WERI-Rb-1 (cell line): ENCODE measurements at regions not wholly inside any gene's neighbourhood (a gene's known extent, or its start where the extent isn't known, plus 50 kb on each side); places are given as distances from the start of the nearest gene placed in this dataset.
A peak's percentile ranks its signal among the peaks of the same experiment; 100 is the strongest.

Experiments
- DNase-seq: peaks from one replicate; pipeline ENCODE4 v3.0.0-alpha.2; 2020
- H3K27ac ChIP-seq: fragments of 250-450 bp; sonication (Bioruptor Pico); 2 replicates; pipeline ENCODE4 v1.5.1; 2020; ENCODE audit warnings: mild to moderate bottlenecking, moderate library complexity
- H3K27me3 ChIP-seq: fragments of 250-450 bp; sonication (Bioruptor Pico); 2 replicates; pipeline ENCODE4 v1.5.1; 2021; ENCODE audit warnings: mild to moderate bottlenecking, low read depth, moderate library complexity; ENCODE audit not compliant: insufficient read depth, severe bottlenecking
- H3K36me3 ChIP-seq: fragments of 250-450 bp; sonication (Bioruptor Pico); 2 replicates; pipeline ENCODE4 v1.5.1; 2020; ENCODE audit warnings: mild to moderate bottlenecking, moderate library complexity
- H3K4me3 ChIP-seq: 2 replicates; pipeline ENCODE4 v1.5.1; 2011; ENCODE audit warnings: low read depth, mild to moderate bottlenecking, control low read depth, low read length
- H3K9me3 ChIP-seq: fragments of 250-450 bp; sonication (Bioruptor Pico); 2 replicates; pipeline ENCODE4 v1.5.1; 2021; ENCODE audit warnings: mild to moderate bottlenecking, moderate library complexity; ENCODE audit not compliant: severe bottlenecking
- TF ChIP-seq, protein P1 (sequence below): IDR thresholded peaks from 2 replicates; pipeline ENCODE4 v1.5.1; 2011; ENCODE audit warnings: low read depth, mild to moderate bottlenecking, control low read depth, inconsistent platforms, low read length

DNA sequence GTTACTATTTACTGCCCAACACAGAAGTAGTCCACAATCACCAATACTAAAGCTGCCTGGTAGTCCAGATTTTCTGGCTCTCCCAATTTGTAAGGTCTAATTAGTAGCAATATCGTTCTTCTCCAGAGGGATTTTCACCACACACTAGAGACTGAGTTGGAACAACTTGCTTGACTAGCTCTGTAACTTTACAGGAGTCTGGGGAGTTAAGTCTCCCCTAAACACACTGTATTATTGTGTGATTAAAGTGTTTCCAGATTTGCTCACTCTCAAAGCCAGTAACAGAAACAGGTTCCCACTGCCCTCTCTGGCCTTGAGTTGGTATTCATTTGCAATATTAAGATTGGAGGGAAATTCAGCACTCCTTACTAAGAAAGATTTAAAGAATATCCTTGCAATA, 1175.7 kb downstream of the SORCS1 start:
- TF ChIP-seq, protein P1, sequence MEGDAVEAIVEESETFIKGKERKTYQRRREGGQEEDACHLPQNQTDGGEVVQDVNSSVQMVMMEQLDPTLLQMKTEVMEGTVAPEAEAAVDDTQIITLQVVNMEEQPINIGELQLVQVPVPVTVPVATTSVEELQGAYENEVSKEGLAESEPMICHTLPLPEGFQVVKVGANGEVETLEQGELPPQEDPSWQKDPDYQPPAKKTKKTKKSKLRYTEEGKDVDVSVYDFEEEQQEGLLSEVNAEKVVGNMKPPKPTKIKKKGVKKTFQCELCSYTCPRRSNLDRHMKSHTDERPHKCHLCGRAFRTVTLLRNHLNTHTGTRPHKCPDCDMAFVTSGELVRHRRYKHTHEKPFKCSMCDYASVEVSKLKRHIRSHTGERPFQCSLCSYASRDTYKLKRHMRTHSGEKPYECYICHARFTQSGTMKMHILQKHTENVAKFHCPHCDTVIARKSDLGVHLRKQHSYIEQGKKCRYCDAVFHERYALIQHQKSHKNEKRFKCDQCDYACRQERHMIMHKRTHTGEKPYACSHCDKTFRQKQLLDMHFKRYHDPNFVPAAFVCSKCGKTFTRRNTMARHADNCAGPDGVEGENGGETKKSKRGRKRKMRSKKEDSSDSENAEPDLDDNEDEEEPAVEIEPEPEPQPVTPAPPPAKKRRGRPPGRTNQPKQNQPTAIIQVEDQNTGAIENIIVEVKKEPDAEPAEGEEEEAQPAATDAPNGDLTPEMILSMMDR = no peak
- no peaks in the 10 kb centered on the region for H3K36me3 ChIP-seq
- H3K4me3 ChIP-seq = no peak overlapping the region
- no peak overlapping the region for H3K27ac ChIP-seq
- H3K27me3 ChIP-seq = no peaks in the 10 kb centered on the region
- H3K9me3 ChIP-seq = no peaks in the 10 kb centered on the region
- no peak for DNase-seq

DNA sequence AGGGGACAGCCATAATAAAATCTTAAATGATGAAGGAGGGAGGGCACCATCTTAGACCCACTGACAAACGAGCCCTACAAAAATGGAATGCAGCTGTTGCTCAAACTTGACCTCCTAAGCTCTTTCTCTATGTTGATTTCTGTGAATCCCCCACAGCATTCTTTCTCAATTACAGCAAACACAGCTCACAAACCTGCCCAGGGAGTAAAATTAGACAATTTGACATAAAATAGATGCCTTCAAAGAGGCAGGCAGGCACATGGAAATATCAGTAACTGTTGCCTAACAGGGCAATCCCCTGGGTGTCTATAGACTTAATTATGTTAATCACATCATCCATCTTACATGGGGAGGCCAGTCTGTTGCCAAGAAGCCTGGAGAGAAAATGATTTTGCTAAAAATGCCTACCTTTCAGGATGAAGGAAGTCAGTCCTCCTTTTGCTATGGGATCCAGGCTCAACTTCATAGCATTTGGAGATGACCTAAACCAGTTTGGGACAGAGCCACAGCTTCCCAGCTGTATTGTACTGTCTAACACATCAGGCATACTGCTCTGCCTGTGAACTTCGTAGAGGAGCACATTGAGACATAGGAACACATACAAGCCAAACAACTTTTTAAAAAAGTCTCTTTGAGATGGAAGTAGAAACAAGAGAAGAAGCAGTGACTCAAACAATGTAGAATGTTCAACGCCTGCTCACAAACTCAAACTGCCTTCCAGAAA, 1177.4 kb downstream of the SORCS1 start:
- H3K9me3 ChIP-seq = no peaks in the 10 kb centered on the region
- no peaks in the 10 kb centered on the region for H3K36me3 ChIP-seq
- no peak overlapping the region for H3K4me3 ChIP-seq
- DNase-seq = no peak
- no peak overlapping the region for H3K27ac ChIP-seq
- TF ChIP-seq, protein P1 = no peak
- H3K27me3 ChIP-seq = no peaks in the 10 kb centered on the region

DNA sequence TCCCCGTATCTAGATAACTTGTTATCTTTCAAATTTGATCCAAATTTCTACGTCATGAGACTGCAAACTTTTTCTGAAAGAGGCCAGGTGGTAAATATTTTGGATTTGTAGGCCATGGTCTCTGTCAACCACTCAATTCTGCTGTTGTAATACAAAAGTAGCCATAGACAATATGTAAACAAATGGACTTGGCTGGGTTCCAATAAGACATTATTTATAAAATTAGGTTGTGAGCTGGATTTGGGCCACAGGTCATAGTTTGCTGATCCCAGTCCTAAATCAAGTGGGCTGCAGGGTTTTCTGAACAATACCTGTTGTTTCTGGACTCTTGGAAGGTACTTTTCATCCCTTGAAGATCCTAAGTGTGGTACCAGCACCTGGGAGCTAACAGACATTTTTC, 1178.0 kb downstream of the SORCS1 start:
- H3K9me3 ChIP-seq = no peaks in the 10 kb centered on the region
- H3K36me3 ChIP-seq = no peaks in the 10 kb centered on the region

DNA sequence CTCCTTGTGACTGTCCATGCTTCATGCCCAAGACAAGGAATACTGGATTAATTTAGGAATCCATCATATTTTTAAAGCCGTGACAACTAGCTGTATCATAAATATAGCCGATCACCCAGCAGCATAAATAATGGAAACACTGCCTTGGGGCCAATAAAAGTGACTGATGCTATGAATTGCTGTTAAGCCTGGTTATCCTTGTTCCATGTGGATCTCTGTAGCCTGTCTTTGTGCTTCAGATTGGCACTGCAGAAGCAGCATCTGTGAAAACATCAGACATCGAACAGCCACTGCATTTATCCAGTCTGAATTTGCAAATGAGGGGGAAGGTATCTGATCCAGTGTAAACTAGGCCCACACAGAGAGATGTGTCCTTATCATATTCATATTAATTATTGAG, 1181.8 kb downstream of the SORCS1 start:
- H3K4me3 ChIP-seq = no peak overlapping the region
- no peaks in the 10 kb centered on the region for H3K36me3 ChIP-seq
- DNase-seq = no peak
- TF ChIP-seq, protein P1 = no peak
- H3K27ac ChIP-seq = no peak overlapping the region
- H3K27me3 ChIP-seq = no peaks in the 10 kb centered on the region
- no peaks in the 10 kb centered on the region for H3K9me3 ChIP-seq

More for the DNA sequence above, 1178.0 kb downstream of the SORCS1 start:
- TF ChIP-seq, protein P1 = no peak
- no peaks in the 10 kb centered on the region for H3K27me3 ChIP-seq
- H3K27ac ChIP-seq = no peak overlapping the region
- no peak for DNase-seq
- no peak overlapping the region for H3K4me3 ChIP-seq

DNA sequence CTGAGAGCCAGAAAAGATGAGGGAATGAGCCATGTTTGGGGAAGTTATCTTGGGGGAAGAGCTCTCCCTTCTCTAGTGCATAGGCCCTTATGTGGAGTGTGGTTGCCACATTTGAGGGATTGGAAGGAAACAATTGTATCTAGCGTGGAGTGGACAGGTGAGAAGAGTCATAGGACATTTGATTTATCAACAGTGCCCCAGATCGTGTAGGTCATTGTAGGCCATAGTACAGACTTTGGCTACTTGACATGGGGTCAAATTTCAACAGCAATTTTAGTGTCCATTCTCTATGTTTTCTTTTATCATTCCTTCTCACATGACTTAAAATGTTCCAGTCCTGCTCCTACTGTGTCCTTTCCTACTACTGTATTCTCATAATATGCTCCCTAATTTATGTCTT, 1182.8 kb downstream of the SORCS1 start:
- no peak overlapping the region for H3K27ac ChIP-seq
- TF ChIP-seq, protein P1 = no peak
- H3K9me3 ChIP-seq = no peaks in the 10 kb centered on the region
- H3K4me3 ChIP-seq = no peak overlapping the region
- DNase-seq = no peak
- H3K36me3 ChIP-seq = no peaks in the 10 kb centered on the region
- H3K27me3 ChIP-seq = no peaks in the 10 kb centered on the region

DNA sequence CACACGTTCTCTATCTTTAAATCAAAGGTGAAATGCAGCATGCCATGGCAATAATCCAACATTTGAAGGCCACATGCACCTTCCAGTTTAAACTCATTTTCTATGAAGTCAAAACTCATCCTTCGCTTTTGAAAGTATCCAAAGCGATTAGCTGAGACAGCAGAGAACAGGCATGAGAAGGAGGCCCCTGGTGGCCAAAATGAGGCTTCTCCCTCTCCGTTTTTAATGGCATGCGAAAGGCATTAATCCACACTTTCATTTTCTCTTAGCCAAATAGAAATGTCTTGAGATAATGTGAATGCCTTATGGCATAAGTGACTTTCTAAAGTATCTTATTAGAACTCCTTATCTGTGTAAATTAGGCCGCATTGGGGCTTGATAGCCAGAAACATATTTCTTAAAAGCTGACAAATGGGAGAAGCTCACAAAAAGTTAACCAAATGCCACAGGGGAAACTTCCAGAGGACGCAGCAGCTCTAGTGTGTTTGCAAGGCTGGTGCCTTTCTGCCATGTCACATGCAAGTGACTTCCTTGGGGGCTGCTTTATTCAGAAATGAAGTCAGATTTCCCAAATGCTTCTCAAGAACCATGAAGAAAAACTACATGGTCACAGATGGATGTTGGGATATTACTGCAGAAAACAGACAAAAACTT, 1189.6 kb downstream of the SORCS1 start:
- TF ChIP-seq, protein P1 = peak; percentile 53
- Histone ChIP-seq H3K27me3 (no peaks in the 10 kb centered on the region), H3K9me3 (no peaks in the 10 kb centered on the region), H3K4me3 (no peak overlapping the region), H3K27ac (no peak overlapping the region), H3K36me3 (no peaks in the 10 kb centered on the region)
- DNase-seq = peak; percentile 13
